ENCODE measurements at regions not wholly inside any gene's neighbourhood (a gene's known extent, or its start where the extent isn't known, plus 50 kb on each side); places are given as distances from the start of the nearest gene placed in this dataset.

GRCh38 chr12:77592836-77593235, 237.9 kb upstream of the NAV3 start:
- no peak for TF ChIP-seq CTCF (IDR thresholded peaks at IDR 0.05)
- TF ChIP-seq POLR2A (IDR thresholded peaks at IDR 0.05): no peak
